Transverse colon (tissue), 4 donors: ENCODE measurements at regions not wholly inside any gene's neighbourhood (a gene's known extent, or its start where the extent isn't known, plus 50 kb on each side); places are given as distances from the start of the nearest gene placed in this dataset.

Experiments used
- EP300 ChIP-seq: sonication (generic); formaldehyde crosslinking; IDR thresholded peaks from one replicate; pipeline ENCODE4 v1.6.1; 2017; ENCODE audit warnings: antibody characterized with exemption, low read depth
- POLR2A ChIP-seq: fragments of 450-650 bp; IDR thresholded peaks from one replicate; pipeline ENCODE4 v1.6.1; 2016; ENCODE audit warnings: antibody characterized with exemption, mild to moderate bottlenecking, moderate library complexity
- POLR2AphosphoS5 ChIP-seq, 3 donors: sonication (generic); formaldehyde crosslinking; IDR thresholded peaks; one replicate each; pipeline ENCODE4 v1.6.1; 2016; ENCODE audit warnings: antibody characterized with exemption in 3 of 3
- TF ChIP-seq, protein P1 (sequence below), 5 experiments: fragments of 200-600 bp in 3 of 5; fragments of 450-650 bp in 2 of 5; sonication (generic) in 3 of 5; IDR thresholded peaks; 1 replicate in 2 of 5; 2 replicates in 3 of 5; pipeline ENCODE4 v1.5.1; 2016 to 2017; ENCODE audit warnings: antibody characterized with exemption in 5 of 5, inconsistent platforms in 3 of 5, mild to moderate bottlenecking in 2 of 5, moderate library complexity in 1 of 5

DNA sequence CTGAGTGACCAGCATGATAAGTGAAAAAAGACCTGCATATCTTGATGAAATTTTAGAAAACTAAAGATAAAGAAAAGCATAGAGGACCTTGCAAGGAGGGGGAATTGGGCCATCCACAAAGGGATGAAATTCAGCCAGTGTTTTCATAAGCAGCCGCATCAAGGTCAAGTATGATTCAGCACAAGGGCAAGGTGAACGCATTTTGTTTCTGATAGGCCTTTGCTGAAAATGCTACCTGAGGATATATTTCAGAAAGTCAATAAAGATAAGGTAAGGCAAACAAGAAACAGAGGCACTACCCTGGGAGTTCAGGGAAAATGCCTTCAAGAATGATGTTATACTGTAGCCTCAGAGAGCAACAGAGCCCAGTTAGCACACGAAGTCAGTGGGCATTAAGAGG is 55.0 kb upstream of the SHH start:
- TF ChIP-seq, protein P1, sequence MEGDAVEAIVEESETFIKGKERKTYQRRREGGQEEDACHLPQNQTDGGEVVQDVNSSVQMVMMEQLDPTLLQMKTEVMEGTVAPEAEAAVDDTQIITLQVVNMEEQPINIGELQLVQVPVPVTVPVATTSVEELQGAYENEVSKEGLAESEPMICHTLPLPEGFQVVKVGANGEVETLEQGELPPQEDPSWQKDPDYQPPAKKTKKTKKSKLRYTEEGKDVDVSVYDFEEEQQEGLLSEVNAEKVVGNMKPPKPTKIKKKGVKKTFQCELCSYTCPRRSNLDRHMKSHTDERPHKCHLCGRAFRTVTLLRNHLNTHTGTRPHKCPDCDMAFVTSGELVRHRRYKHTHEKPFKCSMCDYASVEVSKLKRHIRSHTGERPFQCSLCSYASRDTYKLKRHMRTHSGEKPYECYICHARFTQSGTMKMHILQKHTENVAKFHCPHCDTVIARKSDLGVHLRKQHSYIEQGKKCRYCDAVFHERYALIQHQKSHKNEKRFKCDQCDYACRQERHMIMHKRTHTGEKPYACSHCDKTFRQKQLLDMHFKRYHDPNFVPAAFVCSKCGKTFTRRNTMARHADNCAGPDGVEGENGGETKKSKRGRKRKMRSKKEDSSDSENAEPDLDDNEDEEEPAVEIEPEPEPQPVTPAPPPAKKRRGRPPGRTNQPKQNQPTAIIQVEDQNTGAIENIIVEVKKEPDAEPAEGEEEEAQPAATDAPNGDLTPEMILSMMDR (IDR thresholded peaks at IDR 0.05): no peak
- TF ChIP-seq POLR2A (no peak), POLR2AphosphoS5 (IDR thresholded peaks at IDR 0.05) (no peak), EP300 (no peak)
